SIG-M5 treated with dmso at 0.1 percent for 504 hours (cell line): ENCODE measurements at regions not wholly inside any gene's neighbourhood (a gene's known extent, or its start where the extent isn't known, plus 50 kb on each side); places are given as distances from the start of the nearest gene placed in this dataset.

Source experiments
- DNase-seq: peaks from one replicate; lab custom pipeline; 2025; ENCODE audit not compliant: unreplicated experiment; lab: John Stamatoyannopoulos, UW

- no peak for DNase-seq
Measured at GRCh38 chr1:118253053-118253915, 68.3 kb upstream of the SPAG17 start.

GRCh38 chr1:118252624-118253023 is 67.6 kb upstream of the SPAG17 start:
- DNase-seq = no peak

GRCh38 chr1:118250232-118250631 is 65.2 kb upstream of the SPAG17 start:
- no peak for DNase-seq

GRCh38 chr1:118249641-118250040 is 64.6 kb upstream of the SPAG17 start:
- no peak for DNase-seq

- DNase-seq = peak; percentile 1
Measured at GRCh38 chr1:118247593-118247992, 62.6 kb upstream of the SPAG17 start.

- DNase-seq = no peak
Measured at GRCh38 chr1:118246646-118247045, 61.6 kb upstream of the SPAG17 start.

- no peak for DNase-seq
Measured at GRCh38 chr1:118244194-118244593, 59.2 kb upstream of the SPAG17 start.

GRCh38 chr1:118243269-118243668 is 58.2 kb upstream of the SPAG17 start:
- no peak for DNase-seq
